Trophoblast cell (in vitro differentiated cells and primary cell): ENCODE measurements at regions not wholly inside any gene's neighbourhood (a gene's known extent, or its start where the extent isn't known, plus 50 kb on each side); places are given as distances from the start of the nearest gene placed in this dataset.

Source experiments
- DNase-seq, 2 donors: peaks; one replicate each; pipeline ENCODE4 v3.0.0-alpha.2; 2016
- H2AFZ ChIP-seq: 2 replicates; pipeline ENCODE4 v1.6.1; 2013; ENCODE audit warnings: low read length, moderate library complexity, mild to moderate bottlenecking; ENCODE audit not compliant: insufficient read depth, poor library complexity
- H2AK5ac ChIP-seq: 2 replicates; pipeline ENCODE4 v1.6.1; 2013; ENCODE audit warnings: mild to moderate bottlenecking, low read length
- H2BK120ac ChIP-seq: 2 replicates; pipeline ENCODE4 v1.6.1; 2013; ENCODE audit warnings: low read length, mild to moderate bottlenecking, moderate library complexity; ENCODE audit not compliant: insufficient read depth, poor library complexity
- H2BK12ac ChIP-seq: 2 replicates; pipeline ENCODE4 v1.6.1; 2013; ENCODE audit warnings: mild to moderate bottlenecking, low read length, moderate library complexity
- H2BK5ac ChIP-seq: 2 replicates; pipeline ENCODE4 v1.6.1; 2013; ENCODE audit warnings: low read length, low read depth, moderate library complexity, mild to moderate bottlenecking; ENCODE audit not compliant: poor library complexity
- H3K14ac ChIP-seq: 2 replicates; pipeline ENCODE4 v1.6.1; 2013; ENCODE audit warnings: mild to moderate bottlenecking, low read length
- H3K18ac ChIP-seq: 2 replicates; pipeline ENCODE4 v1.6.1; 2013; ENCODE audit warnings: mild to moderate bottlenecking, low read length
- H3K23ac ChIP-seq: 2 replicates; pipeline ENCODE4 v1.6.1; 2013; ENCODE audit warnings: low read length
- H3K27ac ChIP-seq: 2 replicates; pipeline ENCODE4 v1.5.1; 2013; ENCODE audit warnings: low read depth, mild to moderate bottlenecking, inconsistent platforms, low read length, moderate library complexity
- H3K27me3 ChIP-seq: 2 replicates; pipeline ENCODE4 v1.6.1; 2013; ENCODE audit warnings: inconsistent platforms, mild to moderate bottlenecking, low read length, moderate library complexity; ENCODE audit not compliant: insufficient read depth
- H3K36me3 ChIP-seq, 2 experiments: 1 replicate in 1 of 2; 2 replicates in 1 of 2; pipeline ENCODE4 v1.6.1; 2013; ENCODE audit warnings: low read length in 2 of 2, mild to moderate bottlenecking in 2 of 2, moderate library complexity in 1 of 2; ENCODE audit not compliant: insufficient read depth in 2 of 2, control insufficient read depth in 1 of 2
- H3K4ac ChIP-seq: 2 replicates; pipeline ENCODE4 v1.6.1; 2013; ENCODE audit warnings: low read depth, mild to moderate bottlenecking, low read length, moderate library complexity
- H3K4me1 ChIP-seq, 2 experiments: 1 replicate in 1 of 2; 2 replicates in 1 of 2; pipeline ENCODE4 v1.6.1; 2013; ENCODE audit warnings: low read length in 2 of 2, mild to moderate bottlenecking in 2 of 2, moderate library complexity in 1 of 2; ENCODE audit not compliant: insufficient read depth in 2 of 2, control insufficient read depth in 1 of 2
- H3K4me2 ChIP-seq: 2 replicates; pipeline ENCODE4 v1.6.1; 2013; ENCODE audit warnings: inconsistent platforms, mild to moderate bottlenecking, low read length, moderate library complexity
- H3K4me3 ChIP-seq: 2 replicates; pipeline ENCODE4 v1.5.1; 2013; ENCODE audit warnings: mild to moderate bottlenecking, low read depth, low read length, inconsistent platforms
- H3K79me1 ChIP-seq: one replicate; pipeline ENCODE4 v1.6.1; 2013; ENCODE audit warnings: low read length
- H3K79me2 ChIP-seq: 2 replicates; pipeline ENCODE4 v1.6.1; 2013; ENCODE audit warnings: low read length, mild to moderate bottlenecking; ENCODE audit not compliant: control insufficient read depth, insufficient read depth, poor library complexity
- H3K9ac ChIP-seq: 2 replicates; pipeline ENCODE4 v1.6.1; 2013; ENCODE audit warnings: mild to moderate bottlenecking, low read length
- H3K9me3 ChIP-seq: 2 replicates; pipeline ENCODE4 v1.6.1; 2013; ENCODE audit warnings: low read depth, mild to moderate bottlenecking, control low read depth, inconsistent platforms, low read length; ENCODE audit not compliant: insufficient read depth
- H4K12ac ChIP-seq: 2 replicates; pipeline ENCODE4 v1.6.1; 2013; ENCODE audit warnings: low read depth, mild to moderate bottlenecking, low read length, moderate library complexity
- H4K8ac ChIP-seq: 2 replicates; pipeline ENCODE4 v1.6.1; 2013; ENCODE audit warnings: low read depth, mild to moderate bottlenecking, low read length, moderate library complexity
- H4K91ac ChIP-seq: one replicate; pipeline ENCODE4 v1.6.1; 2013; ENCODE audit warnings: low read depth, mild to moderate bottlenecking, low read length, moderate library complexity
- WGBS: extraction: QIAGEN DNeasy Blood & Tissue Kit; methylation state at CpG from one replicate; pipeline ENCODE4 v1.1.7; 2013; ENCODE audit warnings: missing lambda C conversion rate; ENCODE audit not compliant: insufficient read length, insufficient coverage; ENCODE audit errors: extremely low coverage; 5-methylcytosine and 5-hydroxymethylcytosine counted together

DNA sequence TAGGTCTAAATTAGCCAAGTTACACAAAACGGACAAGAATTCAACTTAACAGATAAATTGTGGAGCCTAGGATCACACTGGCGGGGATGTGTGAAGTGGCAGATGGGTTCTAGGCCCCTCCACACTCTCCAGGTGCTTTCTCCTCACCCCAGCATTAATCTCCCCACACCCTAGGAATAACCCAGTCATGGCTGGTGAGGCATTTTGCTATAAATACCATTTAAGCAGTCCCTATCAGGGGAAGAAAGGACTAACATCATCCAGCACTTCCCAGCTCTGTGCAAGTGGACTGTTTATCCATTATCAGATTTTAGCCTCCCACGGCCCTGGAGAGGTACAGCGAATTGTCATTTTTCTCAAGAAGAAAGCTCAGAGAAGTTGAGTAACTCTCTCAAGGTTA is 154.9 kb downstream of the NUFIP1 start:
- H3K4me2 ChIP-seq, result no peak overlapping the region
- no peak for DNase-seq
- no peak overlapping the region for H4K12ac ChIP-seq
- H3K4me3 ChIP-seq, result no peak overlapping the region
- no peak overlapping the region for H4K91ac ChIP-seq
- H2BK120ac ChIP-seq, result no peak overlapping the region
- H3K27me3 ChIP-seq, result no peaks in the 10 kb centered on the region
- H3K4me1 ChIP-seq, result no peaks in the 10 kb centered on the region
- no peaks in the 10 kb centered on the region for H3K36me3 ChIP-seq
- H3K23ac ChIP-seq, result no peak overlapping the region
- H2BK5ac ChIP-seq, result no peak overlapping the region
- no peak overlapping the region for H3K18ac ChIP-seq
- no peak overlapping the region for H2AFZ ChIP-seq
- no peak overlapping the region for H2BK12ac ChIP-seq
- no peaks in the 10 kb centered on the region for H3K79me1 ChIP-seq
- H3K14ac ChIP-seq, result no peak overlapping the region
- no peaks in the 10 kb centered on the region for H3K9me3 ChIP-seq
- no peak overlapping the region for H3K9ac ChIP-seq
- H4K8ac ChIP-seq, result no peak overlapping the region
- no peak overlapping the region for H2AK5ac ChIP-seq
- no peak overlapping the region for H3K27ac ChIP-seq
- H3K79me2 ChIP-seq, result no peaks in the 10 kb centered on the region
- no CpG with 5 or more reads among the region's 4 CpGs for WGBS
- H3K4ac ChIP-seq, result no peak overlapping the region

DNA sequence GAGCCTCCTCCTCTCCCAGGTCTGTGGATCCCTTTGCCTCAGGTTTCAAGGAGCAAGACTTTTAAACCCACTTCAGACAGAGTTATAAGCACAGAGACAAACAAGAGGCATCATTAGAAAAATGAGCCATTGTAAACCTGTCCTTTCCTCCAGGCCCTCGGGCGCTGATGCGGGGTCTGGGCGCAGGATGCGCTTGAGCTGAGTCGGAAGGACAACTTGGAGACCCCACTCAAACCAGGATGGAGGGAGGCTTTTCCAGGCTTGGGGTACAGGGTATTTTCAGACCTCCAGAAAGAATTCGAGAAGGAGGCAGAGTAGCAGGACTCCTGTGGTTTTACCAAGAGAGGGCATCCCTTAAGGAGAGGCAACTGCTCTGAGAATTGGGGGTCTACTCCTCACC is 155.6 kb downstream of the NUFIP1 start:
- Histone ChIP-seq H3K79me1 (no peaks in the 10 kb centered on the region), H3K9ac (no peak overlapping the region), H3K4ac (no peak overlapping the region), H2AK5ac (no peak overlapping the region), H3K4me3 (no peak overlapping the region), H3K18ac (no peak overlapping the region), H2AFZ (no peak overlapping the region), H3K14ac (no peak overlapping the region), H2BK12ac (no peak overlapping the region), H3K23ac (no peak overlapping the region), H3K4me1 (no peaks in the 10 kb centered on the region), H3K27me3 (no peaks in the 10 kb centered on the region), H3K9me3 (no peaks in the 10 kb centered on the region), H3K27ac (no peak overlapping the region), H3K4me2 (no peak overlapping the region), H2BK5ac (no peak overlapping the region), H4K91ac (no peak overlapping the region), H4K12ac (no peak overlapping the region), H2BK120ac (no peak overlapping the region), H3K36me3 (no peaks in the 10 kb centered on the region), H3K79me2 (no peaks in the 10 kb centered on the region), H4K8ac (no peak overlapping the region)
- WGBS, result no CpG with 5 or more reads among the region's 7 CpGs
- no peak for DNase-seq

DNA sequence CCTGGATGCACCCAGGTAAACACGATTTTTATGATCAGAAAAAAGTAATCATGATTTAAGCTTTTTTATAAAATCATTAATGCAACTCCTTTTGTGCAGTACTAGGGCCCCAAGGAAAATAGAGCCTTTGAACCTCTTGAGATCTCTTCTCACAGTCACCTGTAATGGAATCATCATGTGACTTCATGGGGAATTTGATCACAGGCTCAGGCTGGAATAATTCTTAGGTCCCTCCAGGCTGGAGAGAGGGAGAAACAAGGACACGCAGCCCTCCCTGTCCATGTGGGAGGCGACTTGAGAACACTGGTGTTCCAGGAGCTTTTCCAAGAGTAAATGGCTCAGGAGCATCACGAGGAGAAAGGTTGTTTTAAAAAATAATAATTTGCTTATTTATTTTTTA is 156.1 kb downstream of the NUFIP1 start:
- Histone ChIP-seq H3K4me2 (no peak overlapping the region), H2AK5ac (no peak overlapping the region), H3K27me3 (no peaks in the 10 kb centered on the region), H3K9me3 (no peaks in the 10 kb centered on the region), H3K18ac (no peak overlapping the region), H3K27ac (no peak overlapping the region), H4K91ac (no peak overlapping the region), H3K4ac (no peak overlapping the region), H2AFZ (no peak overlapping the region), H2BK5ac (no peak overlapping the region), H3K23ac (no peak overlapping the region), H3K79me1 (no peaks in the 10 kb centered on the region), H3K79me2 (no peaks in the 10 kb centered on the region), H3K36me3 (no peaks in the 10 kb centered on the region), H3K14ac (no peak overlapping the region), H4K12ac (no peak overlapping the region), H2BK120ac (no peak overlapping the region), H2BK12ac (no peak overlapping the region), H3K4me1 (no peaks in the 10 kb centered on the region), H3K4me3 (no peak overlapping the region), H4K8ac (no peak overlapping the region), H3K9ac (no peak overlapping the region)
- no peak for DNase-seq
- WGBS, result no CpG with 5 or more reads among the region's 4 CpGs

DNA sequence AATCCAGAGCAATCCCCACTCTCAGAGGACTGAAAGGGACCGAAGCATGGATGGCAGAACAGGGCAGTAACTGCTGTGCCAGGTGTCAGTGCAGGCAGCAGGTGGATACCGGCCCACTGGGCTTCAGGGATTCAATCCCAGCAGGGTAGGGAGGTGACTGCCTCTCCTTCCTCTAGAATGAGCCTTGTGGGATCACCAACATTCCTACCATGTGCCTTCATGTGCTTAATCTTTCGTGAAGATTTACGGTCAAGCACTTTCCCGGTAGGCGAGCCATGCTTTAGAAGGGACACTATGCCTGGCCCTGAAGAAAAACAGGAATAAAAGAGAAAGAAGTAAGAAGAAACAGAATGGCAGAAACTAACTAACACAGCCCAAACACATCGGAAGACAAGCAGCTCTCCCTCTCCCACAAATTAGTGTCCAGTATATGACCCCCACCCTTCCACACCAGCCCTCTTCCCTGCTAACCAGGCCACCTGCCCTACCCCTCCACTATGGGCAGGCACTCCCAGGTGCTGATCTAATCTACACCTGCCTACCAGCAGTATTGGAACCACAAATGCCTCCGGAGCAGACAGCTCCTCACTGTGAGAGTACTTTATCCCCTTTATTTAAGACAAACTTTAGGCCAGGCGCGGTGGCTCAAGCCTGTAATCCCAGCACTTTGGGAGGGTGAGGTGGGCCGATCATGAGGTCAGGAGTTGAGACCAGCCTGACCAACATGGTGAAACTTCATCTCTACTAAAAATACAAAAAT is 162.5 kb downstream of the NUFIP1 start:
- H3K4me3 ChIP-seq, result no peak overlapping the region
- H3K14ac ChIP-seq, result no peak overlapping the region
- no peak overlapping the region for H4K12ac ChIP-seq
- H3K4me2 ChIP-seq, result no peak overlapping the region
- no peak overlapping the region for H3K9ac ChIP-seq
- no peaks in the 10 kb centered on the region for H3K79me1 ChIP-seq
- no peak overlapping the region for H3K27ac ChIP-seq
- H3K23ac ChIP-seq, result no peak overlapping the region
- no peak overlapping the region for H4K91ac ChIP-seq
- no peaks in the 10 kb centered on the region for H3K79me2 ChIP-seq
- no peak overlapping the region for H4K8ac ChIP-seq
- H3K4ac ChIP-seq, result no peak overlapping the region
- WGBS, result no CpG with 5 or more reads among the region's 11 CpGs
- no peaks in the 10 kb centered on the region for H3K4me1 ChIP-seq
- H3K36me3 ChIP-seq, result no peaks in the 10 kb centered on the region
- DNase-seq, result peak; percentile 72 to 75
- no peak overlapping the region for H2BK120ac ChIP-seq
- no peak overlapping the region for H2BK5ac ChIP-seq
- no peaks in the 10 kb centered on the region for H3K27me3 ChIP-seq
- no peak overlapping the region for H2AK5ac ChIP-seq
- no peak overlapping the region for H2BK12ac ChIP-seq
- H2AFZ ChIP-seq, result no peak overlapping the region
- no peak overlapping the region for H3K18ac ChIP-seq
- no peaks in the 10 kb centered on the region for H3K9me3 ChIP-seq
